ENCODE measurements at regions not wholly inside any gene's neighbourhood (a gene's known extent, or its start where the extent isn't known, plus 50 kb on each side); places are given as distances from the start of the nearest gene placed in this dataset.

DNA sequence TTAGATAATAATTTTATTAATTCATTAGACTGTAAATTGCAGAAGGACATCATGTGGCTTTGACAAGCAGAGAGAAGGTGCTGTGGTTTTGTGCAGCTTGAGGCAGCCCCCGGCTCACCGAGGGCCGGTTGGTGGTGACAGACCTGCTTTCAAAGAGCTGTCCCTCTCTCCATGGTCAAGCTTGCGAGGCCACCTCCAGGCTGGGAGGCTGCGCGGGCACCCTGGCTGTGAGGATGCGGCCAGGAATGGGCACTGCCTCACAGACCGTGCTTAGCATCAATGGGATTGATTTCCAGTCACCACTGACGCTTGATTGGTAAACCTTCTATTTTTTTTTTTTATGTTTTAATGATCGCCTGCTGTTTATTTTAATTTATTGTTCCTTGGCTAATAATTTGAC is 690.9 kb downstream of the GALR1 start:
- peaks cover 16% of the 10 kb centered on the region for H3K9me3 Mint-ChIP-seq
- no peak overlapping the region for H3K27ac Mint-ChIP-seq
- TF ChIP-seq, protein P1, sequence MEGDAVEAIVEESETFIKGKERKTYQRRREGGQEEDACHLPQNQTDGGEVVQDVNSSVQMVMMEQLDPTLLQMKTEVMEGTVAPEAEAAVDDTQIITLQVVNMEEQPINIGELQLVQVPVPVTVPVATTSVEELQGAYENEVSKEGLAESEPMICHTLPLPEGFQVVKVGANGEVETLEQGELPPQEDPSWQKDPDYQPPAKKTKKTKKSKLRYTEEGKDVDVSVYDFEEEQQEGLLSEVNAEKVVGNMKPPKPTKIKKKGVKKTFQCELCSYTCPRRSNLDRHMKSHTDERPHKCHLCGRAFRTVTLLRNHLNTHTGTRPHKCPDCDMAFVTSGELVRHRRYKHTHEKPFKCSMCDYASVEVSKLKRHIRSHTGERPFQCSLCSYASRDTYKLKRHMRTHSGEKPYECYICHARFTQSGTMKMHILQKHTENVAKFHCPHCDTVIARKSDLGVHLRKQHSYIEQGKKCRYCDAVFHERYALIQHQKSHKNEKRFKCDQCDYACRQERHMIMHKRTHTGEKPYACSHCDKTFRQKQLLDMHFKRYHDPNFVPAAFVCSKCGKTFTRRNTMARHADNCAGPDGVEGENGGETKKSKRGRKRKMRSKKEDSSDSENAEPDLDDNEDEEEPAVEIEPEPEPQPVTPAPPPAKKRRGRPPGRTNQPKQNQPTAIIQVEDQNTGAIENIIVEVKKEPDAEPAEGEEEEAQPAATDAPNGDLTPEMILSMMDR (IDR thresholded peaks at IDR 0.05): no peak
- H3K36me3 Mint-ChIP-seq (ENCODE audit: low read depth): no peaks in the 10 kb centered on the region
- peaks cover 8% of the 10 kb centered on the region for H3K27me3 Mint-ChIP-seq (ENCODE audit: low read depth, poor library complexity)
- no peaks in the 10 kb centered on the region for H3K4me1 Mint-ChIP-seq
- no peak overlapping the region for H3K4me3 Mint-ChIP-seq
- no peak for DNase-seq

DNA sequence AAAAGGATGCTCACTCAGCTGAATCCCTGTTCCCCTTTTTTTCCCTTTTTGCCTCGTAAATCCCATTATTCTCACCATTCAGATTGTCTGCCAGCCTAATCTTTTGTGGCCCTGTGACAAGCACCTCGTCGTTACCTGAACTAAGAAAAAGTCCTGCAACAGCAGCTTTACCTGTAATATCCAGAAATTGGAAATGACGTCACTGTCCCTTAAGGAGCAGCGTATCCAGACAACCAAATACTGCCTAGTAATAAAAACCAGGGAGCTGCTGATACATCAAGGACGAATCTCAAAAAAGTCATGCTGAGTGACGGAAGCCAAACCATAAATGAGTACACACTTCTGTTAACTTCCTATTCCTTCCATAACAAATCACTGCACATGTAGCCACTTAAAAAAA is 694.9 kb downstream of the GALR1 start:
- Mint-ChIP-seq H3K36me3 (ENCODE audit: low read depth) (no peaks in the 10 kb centered on the region), H3K4me3 (no peak overlapping the region), H3K27me3 (ENCODE audit: low read depth, poor library complexity) (peaks cover 3% of the 10 kb centered on the region), H3K9me3 (no peaks in the 10 kb centered on the region), H3K4me1 (no peaks in the 10 kb centered on the region), H3K27ac (no peak overlapping the region)
- DNase-seq: no peak
- TF ChIP-seq, protein P1 (IDR thresholded peaks at IDR 0.05): no peak

DNA sequence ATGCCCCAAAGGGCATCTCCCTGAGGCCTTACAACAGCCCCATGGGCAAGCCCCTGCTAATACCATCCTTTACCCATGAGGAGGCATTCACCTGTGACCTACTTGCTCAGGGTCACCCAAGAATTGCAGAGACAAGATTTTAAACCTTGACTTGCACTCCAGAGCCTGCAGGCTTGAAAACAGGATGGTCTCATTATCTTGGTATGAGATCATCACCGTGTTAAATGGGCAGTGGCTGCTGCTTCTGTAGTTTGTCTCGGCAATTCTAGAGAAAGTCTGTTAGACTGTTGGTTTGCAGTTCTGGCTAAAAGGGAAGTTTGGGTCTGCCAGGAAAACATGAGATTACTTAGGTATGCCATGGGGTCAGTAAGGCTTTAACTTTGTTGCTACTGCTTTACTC is 698.9 kb downstream of the GALR1 start:
- Mint-ChIP-seq H3K36me3 (ENCODE audit: low read depth) (no peaks in the 10 kb centered on the region), H3K4me1 (peaks cover 11% of the 10 kb centered on the region), H3K27ac (peak overlapping the region; percentile 20), H3K9me3 (peaks cover 14% of the 10 kb centered on the region), H3K27me3 (ENCODE audit: low read depth, poor library complexity) (peaks cover 3% of the 10 kb centered on the region), H3K4me3 (no peak overlapping the region)
- DNase-seq: no peak
- TF ChIP-seq, protein P1 (IDR thresholded peaks at IDR 0.05): no peak

DNA sequence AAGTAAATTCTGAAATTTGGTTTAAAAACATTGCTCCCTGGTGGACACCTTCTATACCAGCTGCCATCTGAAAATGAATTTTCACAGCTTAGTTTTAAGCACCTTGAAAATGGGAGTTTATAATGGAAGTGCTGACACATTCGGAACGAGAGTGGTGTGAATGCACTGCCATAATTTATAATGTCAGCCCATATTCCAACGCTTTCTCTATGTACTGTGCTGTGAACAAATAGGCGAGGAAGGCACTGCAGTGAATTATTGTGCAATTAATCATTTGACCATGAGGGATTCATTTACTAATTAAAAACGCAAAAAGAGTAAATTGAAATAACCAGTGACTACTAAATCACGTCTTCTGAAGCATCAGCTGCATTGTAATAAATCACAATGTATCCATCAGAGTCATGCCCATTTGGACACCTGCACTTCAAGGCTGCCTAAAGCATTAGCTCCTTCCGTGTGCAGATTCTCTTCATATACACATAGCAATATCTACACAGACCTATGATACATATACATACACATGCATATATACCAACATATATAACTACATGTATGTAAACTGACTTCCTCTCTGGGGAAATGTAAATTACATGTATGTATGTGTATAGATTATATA is 699.8 kb downstream of the GALR1 start:
- Mint-ChIP-seq H3K27ac (no peak overlapping the region), H3K4me1 (peaks cover 11% of the 10 kb centered on the region), H3K4me3 (no peak overlapping the region), H3K27me3 (ENCODE audit: low read depth, poor library complexity) (peaks cover 2% of the 10 kb centered on the region), H3K9me3 (peaks cover 15% of the 10 kb centered on the region), H3K36me3 (ENCODE audit: low read depth) (no peaks in the 10 kb centered on the region)
- TF ChIP-seq, protein P1 (IDR thresholded peaks at IDR 0.05): no peak
- no peak for DNase-seq

DNA sequence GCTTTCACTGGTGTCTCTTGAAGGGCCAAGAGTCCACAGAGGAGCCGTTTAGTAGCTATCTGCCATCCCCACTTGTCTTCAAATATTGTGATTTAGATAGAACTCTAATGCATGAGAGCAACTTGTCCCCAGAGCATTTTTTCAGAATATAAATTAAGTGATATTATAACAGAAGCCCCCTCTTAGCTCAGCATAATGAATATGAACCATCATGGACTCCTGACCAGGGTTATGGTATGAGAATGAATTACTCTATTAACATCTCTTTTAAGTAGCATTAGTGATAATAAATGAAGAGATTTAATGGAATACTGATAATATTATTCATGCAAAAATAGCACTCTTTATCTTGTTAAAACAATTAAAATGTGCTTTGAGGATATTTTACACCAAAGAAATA is 709.6 kb downstream of the GALR1 start:
- Mint-ChIP-seq H3K36me3 (ENCODE audit: low read depth) (no peaks in the 10 kb centered on the region), H3K4me1 (no peaks in the 10 kb centered on the region), H3K4me3 (no peak overlapping the region), H3K9me3 (peaks cover 4% of the 10 kb centered on the region), H3K27me3 (ENCODE audit: low read depth, poor library complexity) (peaks cover 12% of the 10 kb centered on the region), H3K27ac (no peak overlapping the region)
- TF ChIP-seq, protein P1 (IDR thresholded peaks at IDR 0.05): no peak
- no peak for DNase-seq

DNA sequence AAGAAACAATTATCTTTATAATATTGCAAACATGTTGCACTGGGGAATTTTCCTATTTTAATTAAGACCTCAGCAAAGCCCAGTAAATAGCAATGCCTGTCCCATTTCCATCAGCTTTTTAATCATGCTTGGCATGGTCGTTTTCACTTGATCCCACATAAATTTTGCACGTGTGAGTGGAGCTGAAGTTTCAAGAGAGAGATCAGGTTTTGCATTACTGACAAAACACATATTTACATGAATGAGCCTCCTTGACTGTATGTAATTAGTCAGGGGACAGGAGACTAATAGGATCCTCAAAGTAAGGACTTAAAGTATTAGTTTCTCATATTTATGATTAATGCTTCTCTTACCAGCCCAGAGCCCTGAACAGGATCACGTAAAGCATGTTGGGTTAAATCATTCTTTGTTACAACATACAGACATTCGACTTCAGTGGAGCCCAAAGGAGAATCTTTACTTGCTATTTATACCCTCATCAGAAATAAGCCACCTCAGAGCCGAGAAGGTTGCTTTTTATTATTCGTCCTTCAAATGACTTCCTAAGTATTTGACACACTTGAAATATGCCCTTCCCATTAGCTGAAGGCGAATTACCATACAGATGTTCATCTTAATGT is 711.3 kb downstream of the GALR1 start:
- H3K4me1 Mint-ChIP-seq: no peaks in the 10 kb centered on the region
- DNase-seq: no peak
- H3K36me3 Mint-ChIP-seq (ENCODE audit: low read depth): no peaks in the 10 kb centered on the region
- peaks cover 4% of the 10 kb centered on the region for H3K9me3 Mint-ChIP-seq
- H3K27me3 Mint-ChIP-seq (ENCODE audit: low read depth, poor library complexity): peaks cover 14% of the 10 kb centered on the region
- H3K27ac Mint-ChIP-seq: no peak overlapping the region
- H3K4me3 Mint-ChIP-seq: no peak overlapping the region
- TF ChIP-seq, protein P1 (IDR thresholded peaks at IDR 0.05): no peak
